ENCODE measurements at regions not wholly inside any gene's neighbourhood (a gene's known extent, or its start where the extent isn't known, plus 50 kb on each side); places are given as distances from the start of the nearest gene placed in this dataset.

DNA sequence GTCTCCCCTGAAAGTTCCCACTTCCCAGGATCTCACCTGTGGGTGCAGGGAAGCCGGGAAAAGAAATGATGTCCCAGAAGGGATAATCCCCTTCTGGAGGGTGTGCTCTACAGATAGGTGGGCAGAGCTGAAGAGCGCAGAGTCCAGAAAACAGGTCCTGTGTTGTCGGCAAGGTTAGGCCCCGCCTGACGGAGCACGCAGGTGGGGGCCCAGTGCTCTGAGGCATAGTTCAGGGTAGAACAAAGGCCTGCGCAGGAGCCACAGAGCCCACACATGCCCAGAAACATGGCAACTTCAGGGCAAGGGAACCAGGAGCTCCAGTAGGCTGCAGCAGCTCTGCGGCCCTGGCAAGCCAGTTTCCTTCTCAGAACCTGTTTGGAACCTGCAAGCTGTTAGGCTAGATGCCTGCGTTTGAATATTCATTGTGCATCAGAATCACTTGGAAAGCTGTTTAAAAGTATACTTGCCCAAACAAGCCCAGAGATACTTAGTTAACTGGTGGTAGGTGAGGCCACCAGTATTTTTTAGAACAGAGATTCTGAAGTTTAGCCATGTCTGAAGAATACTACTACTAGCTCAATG lies 386.6 kb downstream of the BUD13 start:
- no peak overlapping the region for H3K27ac ChIP-seq (ENCODE audit: low read depth in 2 of 2, low read length in 1 of 2)
- H3K27me3 ChIP-seq (ENCODE audit: control insufficient read depth in 1 of 2, insufficient read depth in 2 of 2, low read length in 2 of 2) = no peaks in the 10 kb centered on the region
- no peaks in the 10 kb centered on the region for H3K4me1 ChIP-seq (ENCODE audit: control insufficient read depth in 2 of 2, insufficient read depth in 2 of 2, low read length in 1 of 2)
- H3K4me3 ChIP-seq (ENCODE audit: low read depth in 1 of 2, low read length in 2 of 2) = no peak overlapping the region
- 61 to 72% methylated on average over 9 of the region's 9 CpGs for WGBS, 2 donors
- H3K9me3 ChIP-seq (ENCODE audit: control insufficient read depth in 2 of 2, insufficient read depth in 1 of 2, low read depth in 1 of 2, low read length in 1 of 2) = no peaks in the 10 kb centered on the region
- H3K36me3 ChIP-seq (ENCODE audit: control insufficient read depth in 2 of 2, insufficient read depth in 2 of 2, low read length in 1 of 2) = no peaks in the 10 kb centered on the region

GRCh38 chr11:116384876-116385275 lies 387.9 kb downstream of the BUD13 start:
- no peak overlapping the region for H3K27ac ChIP-seq (ENCODE audit: low read depth in 2 of 2, low read length in 1 of 2)
- no peak overlapping the region for H3K4me3 ChIP-seq (ENCODE audit: low read depth in 1 of 2, low read length in 2 of 2)
- H3K27me3 ChIP-seq (ENCODE audit: control insufficient read depth in 1 of 2, insufficient read depth in 2 of 2, low read length in 2 of 2) = no peaks in the 10 kb centered on the region
- 78 to 88% methylated on average over 4 of the region's 4 CpGs for whole genome bisulfite sequencing, 2 donors
- no peaks in the 10 kb centered on the region for H3K4me1 ChIP-seq (ENCODE audit: control insufficient read depth in 2 of 2, insufficient read depth in 2 of 2, low read length in 1 of 2)
- H3K36me3 ChIP-seq (ENCODE audit: control insufficient read depth in 2 of 2, insufficient read depth in 2 of 2, low read length in 1 of 2) = no peaks in the 10 kb centered on the region
- no peaks in the 10 kb centered on the region for H3K9me3 ChIP-seq (ENCODE audit: control insufficient read depth in 2 of 2, insufficient read depth in 1 of 2, low read depth in 1 of 2, low read length in 1 of 2)

GRCh38 chr11:116384407-116384806 lies 388.4 kb downstream of the BUD13 start:
- H3K36me3 ChIP-seq (ENCODE audit: control insufficient read depth in 2 of 2, insufficient read depth in 2 of 2, low read length in 1 of 2) = no peaks in the 10 kb centered on the region
- no peaks in the 10 kb centered on the region for H3K4me1 ChIP-seq (ENCODE audit: control insufficient read depth in 2 of 2, insufficient read depth in 2 of 2, low read length in 1 of 2)
- H3K27me3 ChIP-seq (ENCODE audit: control insufficient read depth in 1 of 2, insufficient read depth in 2 of 2, low read length in 2 of 2) = no peaks in the 10 kb centered on the region
- WGBS, 2 donors = 56 to 68% methylated on average over 5 of the region's 5 CpGs
- no peak overlapping the region for H3K27ac ChIP-seq (ENCODE audit: low read depth in 2 of 2, low read length in 1 of 2)
- H3K4me3 ChIP-seq (ENCODE audit: low read depth in 1 of 2, low read length in 2 of 2) = no peak overlapping the region
- no peaks in the 10 kb centered on the region for H3K9me3 ChIP-seq (ENCODE audit: control insufficient read depth in 2 of 2, insufficient read depth in 1 of 2, low read depth in 1 of 2, low read length in 1 of 2)

DNA sequence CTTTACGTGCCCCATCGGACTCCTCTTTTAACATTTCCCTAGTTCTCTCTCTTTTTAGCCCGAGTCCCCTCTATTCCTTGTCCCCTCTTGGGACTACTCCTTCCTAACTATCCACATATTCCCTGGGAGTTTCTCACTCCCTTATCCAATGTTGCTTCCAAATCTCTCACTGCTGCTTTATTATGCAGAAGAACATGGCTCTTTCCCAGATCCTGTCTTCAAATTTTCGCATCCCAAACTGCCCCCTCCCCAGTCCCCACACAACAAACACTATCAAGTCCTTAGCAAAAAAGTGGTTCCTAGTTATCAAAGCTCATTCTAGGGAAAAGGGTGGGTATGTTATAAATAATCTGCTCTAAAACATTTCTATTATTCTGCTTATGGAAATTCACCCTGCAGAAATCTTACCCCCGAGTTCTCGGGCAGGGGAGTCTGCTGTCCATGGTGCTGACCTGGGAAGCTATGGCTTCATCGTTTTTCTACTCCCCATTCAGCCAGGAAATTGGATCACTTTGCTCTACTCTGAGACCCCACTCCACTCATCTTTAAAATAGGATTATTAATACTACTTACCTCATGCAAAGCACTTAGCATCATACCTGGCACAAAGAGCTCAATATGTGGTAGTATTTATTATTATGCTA lies 393.5 kb downstream of the BUD13 start:
- 38 to 40% methylated on average over 7 of the region's 7 CpGs for WGBS, 2 donors
- H3K9me3 ChIP-seq (ENCODE audit: control insufficient read depth in 2 of 2, insufficient read depth in 1 of 2, low read depth in 1 of 2, low read length in 1 of 2) = no peaks in the 10 kb centered on the region
- no peaks in the 10 kb centered on the region for H3K4me1 ChIP-seq (ENCODE audit: control insufficient read depth in 2 of 2, insufficient read depth in 2 of 2, low read length in 1 of 2)
- no peaks in the 10 kb centered on the region for H3K27me3 ChIP-seq (ENCODE audit: control insufficient read depth in 1 of 2, insufficient read depth in 2 of 2, low read length in 2 of 2)
- no peaks in the 10 kb centered on the region for H3K36me3 ChIP-seq (ENCODE audit: control insufficient read depth in 2 of 2, insufficient read depth in 2 of 2, low read length in 1 of 2)
- no peak overlapping the region for H3K27ac ChIP-seq (ENCODE audit: low read depth in 2 of 2, low read length in 1 of 2)
- H3K4me3 ChIP-seq (ENCODE audit: low read depth in 1 of 2, low read length in 2 of 2) = no peak overlapping the region

GRCh38 chr11:116376547-116376946 lies 396.2 kb downstream of the BUD13 start:
- no peaks in the 10 kb centered on the region for H3K36me3 ChIP-seq (ENCODE audit: control insufficient read depth in 2 of 2, insufficient read depth in 2 of 2, low read length in 1 of 2)
- no peak overlapping the region for H3K27ac ChIP-seq (ENCODE audit: low read depth in 2 of 2, low read length in 1 of 2)
- H3K4me3 ChIP-seq (ENCODE audit: low read depth in 1 of 2, low read length in 2 of 2) = no peak overlapping the region
- no peaks in the 10 kb centered on the region for H3K27me3 ChIP-seq (ENCODE audit: control insufficient read depth in 1 of 2, insufficient read depth in 2 of 2, low read length in 2 of 2)
- no peaks in the 10 kb centered on the region for H3K9me3 ChIP-seq (ENCODE audit: control insufficient read depth in 2 of 2, insufficient read depth in 1 of 2, low read depth in 1 of 2, low read length in 1 of 2)
- 25 to 33% methylated on average over 1 of the region's 1 CpG for WGBS, 2 donors
- no peaks in the 10 kb centered on the region for H3K4me1 ChIP-seq (ENCODE audit: control insufficient read depth in 2 of 2, insufficient read depth in 2 of 2, low read length in 1 of 2)

- no peak overlapping the region for H3K27ac ChIP-seq (ENCODE audit: low read depth in 2 of 2, low read length in 1 of 2)
- H3K4me3 ChIP-seq (ENCODE audit: low read depth in 1 of 2, low read length in 2 of 2) = no peak overlapping the region
- WGBS, 2 donors = 87 to 94% methylated on average over 1 of the region's 1 CpG
- no peaks in the 10 kb centered on the region for H3K4me1 ChIP-seq (ENCODE audit: control insufficient read depth in 2 of 2, insufficient read depth in 2 of 2, low read length in 1 of 2)
- no peaks in the 10 kb centered on the region for H3K36me3 ChIP-seq (ENCODE audit: control insufficient read depth in 2 of 2, insufficient read depth in 2 of 2, low read length in 1 of 2)
- no peaks in the 10 kb centered on the region for H3K27me3 ChIP-seq (ENCODE audit: control insufficient read depth in 1 of 2, insufficient read depth in 2 of 2, low read length in 2 of 2)
- H3K9me3 ChIP-seq (ENCODE audit: control insufficient read depth in 2 of 2, insufficient read depth in 1 of 2, low read depth in 1 of 2, low read length in 1 of 2) = no peaks in the 10 kb centered on the region
Observed at GRCh38 chr11:116376054-116376453, 396.7 kb downstream of the BUD13 start.

DNA sequence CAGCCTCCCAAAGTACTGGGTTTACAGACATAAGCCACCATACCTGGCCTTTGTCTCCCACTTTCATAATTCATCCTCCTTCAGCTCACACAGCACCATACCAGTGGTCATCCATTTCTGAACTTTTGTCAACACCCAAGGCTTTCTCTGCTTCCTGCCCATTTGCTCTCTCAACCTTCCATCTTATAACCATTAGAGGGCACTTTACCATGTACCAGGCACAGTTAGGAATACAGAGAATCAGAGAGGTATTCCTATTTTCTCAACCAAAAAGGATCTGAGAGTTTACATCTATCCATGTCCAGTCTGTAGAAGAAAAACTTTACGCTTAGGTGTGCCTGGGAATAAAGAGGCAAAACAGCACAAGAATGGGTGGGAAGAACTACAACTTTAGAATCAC lies 397.6 kb downstream of the BUD13 start:
- Histone ChIP-seq H3K27ac (ENCODE audit: low read depth in 2 of 2, low read length in 1 of 2) (no peak overlapping the region), H3K36me3 (ENCODE audit: control insufficient read depth in 2 of 2, insufficient read depth in 2 of 2, low read length in 1 of 2) (no peaks in the 10 kb centered on the region), H3K4me3 (ENCODE audit: low read depth in 1 of 2, low read length in 2 of 2) (no peak overlapping the region), H3K9me3 (ENCODE audit: control insufficient read depth in 2 of 2, insufficient read depth in 1 of 2, low read depth in 1 of 2, low read length in 1 of 2) (no peaks in the 10 kb centered on the region), H3K27me3 (ENCODE audit: control insufficient read depth in 1 of 2, insufficient read depth in 2 of 2, low read length in 2 of 2) (no peaks in the 10 kb centered on the region), H3K4me1 (ENCODE audit: control insufficient read depth in 2 of 2, insufficient read depth in 2 of 2, low read length in 1 of 2) (no peaks in the 10 kb centered on the region)
- 89 to 94% methylated on average over 1 of the region's 1 CpG for WGBS, 2 donors

DNA sequence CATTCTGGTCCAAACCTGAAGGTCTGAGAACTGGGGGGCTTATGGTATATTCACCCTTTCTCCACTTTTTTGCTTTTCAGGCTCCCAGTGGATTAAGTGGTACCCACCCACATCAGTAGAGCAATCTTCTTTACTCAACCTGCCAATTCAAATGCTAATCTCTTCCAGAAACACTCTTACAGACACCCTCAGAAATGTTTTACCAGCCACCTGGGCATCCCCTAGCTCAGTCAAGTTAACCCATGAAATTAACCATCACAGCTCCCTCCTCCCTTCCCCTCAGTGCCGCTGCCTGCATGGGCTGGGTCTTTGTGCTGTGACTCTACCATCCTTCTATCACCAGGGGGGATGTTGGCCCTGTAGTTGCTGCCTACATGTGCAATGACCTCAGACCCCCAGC lies 398.7 kb downstream of the BUD13 start:
- no peak overlapping the region for H3K27ac ChIP-seq (ENCODE audit: low read depth in 2 of 2, low read length in 1 of 2)
- H3K36me3 ChIP-seq (ENCODE audit: control insufficient read depth in 2 of 2, insufficient read depth in 2 of 2, low read length in 1 of 2) = no peaks in the 10 kb centered on the region
- no peaks in the 10 kb centered on the region for H3K9me3 ChIP-seq (ENCODE audit: control insufficient read depth in 2 of 2, insufficient read depth in 1 of 2, low read depth in 1 of 2, low read length in 1 of 2)
- no peak overlapping the region for H3K4me3 ChIP-seq (ENCODE audit: low read depth in 1 of 2, low read length in 2 of 2)
- 81 to 91% methylated on average over 1 of the region's 1 CpG for WGBS, 2 donors
- no peaks in the 10 kb centered on the region for H3K4me1 ChIP-seq (ENCODE audit: control insufficient read depth in 2 of 2, insufficient read depth in 2 of 2, low read length in 1 of 2)
- H3K27me3 ChIP-seq (ENCODE audit: control insufficient read depth in 1 of 2, insufficient read depth in 2 of 2, low read length in 2 of 2) = no peaks in the 10 kb centered on the region

DNA sequence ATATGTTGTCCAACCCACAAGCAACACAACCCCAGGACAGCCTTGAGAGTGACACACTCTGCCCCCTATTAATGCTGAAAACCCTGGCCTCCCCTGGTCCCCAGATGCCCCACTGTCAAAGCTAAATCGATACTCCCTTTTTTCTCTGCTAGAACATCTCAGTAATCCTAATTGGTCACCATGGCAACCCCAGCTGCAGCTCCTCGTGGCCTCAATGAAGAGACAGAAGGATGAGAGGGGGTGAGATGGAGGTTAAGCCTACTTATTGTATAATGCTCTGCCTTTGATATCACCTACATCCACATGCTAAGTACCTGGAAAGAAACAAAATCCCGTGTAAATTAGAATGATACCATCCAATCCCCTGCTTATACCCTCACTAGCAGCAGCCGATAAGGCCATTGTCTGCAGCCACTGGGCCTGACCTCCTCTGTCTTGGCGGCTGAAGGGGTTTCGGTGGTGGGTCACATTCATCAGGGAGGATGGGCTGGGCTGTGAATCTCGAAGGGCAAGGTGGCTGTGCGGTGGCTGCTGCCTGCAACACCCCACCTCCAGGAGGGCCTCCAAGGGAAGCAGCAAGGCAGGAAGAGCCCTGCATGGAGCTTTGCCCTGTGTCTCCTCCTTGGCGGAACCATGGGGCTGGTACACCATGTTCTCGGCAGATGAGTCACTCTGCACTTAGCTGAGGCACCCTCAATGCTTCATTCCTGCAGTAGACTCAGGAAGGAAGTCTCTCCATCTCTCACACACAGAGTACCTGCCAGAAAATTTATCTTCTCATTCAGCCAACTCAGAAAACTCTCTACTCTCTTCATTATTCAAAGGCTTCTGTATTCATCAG lies 399.5 kb downstream of the BUD13 start:
- H3K4me3 ChIP-seq (ENCODE audit: low read depth in 1 of 2, low read length in 2 of 2) = no peak overlapping the region
- H3K4me1 ChIP-seq (ENCODE audit: control insufficient read depth in 2 of 2, insufficient read depth in 2 of 2, low read length in 1 of 2) = no peaks in the 10 kb centered on the region
- H3K27ac ChIP-seq (ENCODE audit: low read depth in 2 of 2, low read length in 1 of 2) = no peak overlapping the region
- no peaks in the 10 kb centered on the region for H3K27me3 ChIP-seq (ENCODE audit: control insufficient read depth in 1 of 2, insufficient read depth in 2 of 2, low read length in 2 of 2)
- no peaks in the 10 kb centered on the region for H3K36me3 ChIP-seq (ENCODE audit: control insufficient read depth in 2 of 2, insufficient read depth in 2 of 2, low read length in 1 of 2)
- 72 to 75% methylated on average over 10 of the region's 10 CpGs for WGBS, 2 donors
- no peaks in the 10 kb centered on the region for H3K9me3 ChIP-seq (ENCODE audit: control insufficient read depth in 2 of 2, insufficient read depth in 1 of 2, low read depth in 1 of 2, low read length in 1 of 2)
